Fibroblast of villous mesenchyme (primary cell): ENCODE measurements at regions not wholly inside any gene's neighbourhood (a gene's known extent, or its start where the extent isn't known, plus 50 kb on each side); places are given as distances from the start of the nearest gene placed in this dataset.
A peak's percentile ranks its signal among the peaks of the same experiment; 100 is the strongest.

Experiments used
- DNase-seq: peaks from one replicate; pipeline ENCODE4 v3.0.0-alpha.2; 2010; ENCODE audit warnings: low read depth
- H3K4me3 ChIP-seq: 2 replicates; pipeline ENCODE4 v1.5.1; 2011; ENCODE audit warnings: low read depth, mild to moderate bottlenecking, low read length
- CTCF ChIP-seq: IDR thresholded peaks from 2 replicates; pipeline ENCODE4 v1.5.1; 2012; ENCODE audit warnings: low read depth, mild to moderate bottlenecking, low read length; ENCODE audit not compliant: insufficient read depth

DNA sequence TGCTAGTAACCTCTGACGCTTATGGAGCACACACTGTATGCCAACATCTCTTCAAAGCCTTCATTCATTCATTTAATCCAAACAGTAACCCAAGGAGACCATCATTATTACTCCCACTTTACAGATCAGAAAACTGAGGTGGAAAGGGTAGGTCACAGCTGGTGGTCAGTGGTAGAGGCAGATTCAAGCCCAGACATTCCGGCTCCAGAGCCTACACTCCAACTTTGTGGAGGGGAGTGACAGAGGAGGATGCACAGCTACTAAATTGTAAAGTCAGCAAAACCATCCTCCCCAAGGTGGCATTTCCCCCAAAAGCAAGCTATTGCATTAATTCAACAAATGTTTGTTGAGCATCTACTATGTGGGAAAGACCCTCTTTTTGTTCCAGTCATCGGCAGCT lies 110.5 kb upstream of the CPEB4 start:
- DNase-seq = no peak
- no peak overlapping the region for H3K4me3 ChIP-seq
- TF ChIP-seq CTCF = no peak

DNA sequence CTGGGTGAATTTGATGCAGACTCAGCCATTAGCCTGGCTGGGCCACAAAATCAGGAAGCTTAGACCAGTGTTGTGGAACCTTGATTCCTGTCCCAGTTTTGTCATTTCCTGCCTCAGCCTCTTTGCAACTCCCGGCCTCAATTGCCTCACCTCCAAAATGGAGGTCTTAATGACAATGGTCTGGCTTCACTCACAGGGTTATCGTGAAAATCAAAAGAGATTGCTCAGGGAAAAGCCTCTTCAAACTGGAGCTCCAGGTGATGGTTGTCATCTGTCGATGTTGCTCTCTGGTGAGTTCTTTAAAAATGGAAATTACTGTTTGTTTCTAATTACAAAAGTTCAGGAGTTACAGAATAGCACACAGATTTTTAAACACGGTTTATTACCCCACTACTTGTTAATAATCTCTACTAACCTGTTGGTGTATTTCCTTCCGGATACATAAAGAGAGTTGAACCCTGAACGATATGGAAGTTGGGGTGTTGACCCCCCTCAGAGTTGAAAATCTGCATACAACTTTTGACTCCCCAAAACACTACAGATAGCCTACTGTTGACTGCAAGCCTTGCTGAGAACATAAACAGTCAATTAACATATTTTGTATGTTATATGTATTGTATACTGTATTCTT lies 109.9 kb upstream of the CPEB4 start:
- no peak for DNase-seq
- no peak overlapping the region for H3K4me3 ChIP-seq
- no peak for TF ChIP-seq CTCF

DNA sequence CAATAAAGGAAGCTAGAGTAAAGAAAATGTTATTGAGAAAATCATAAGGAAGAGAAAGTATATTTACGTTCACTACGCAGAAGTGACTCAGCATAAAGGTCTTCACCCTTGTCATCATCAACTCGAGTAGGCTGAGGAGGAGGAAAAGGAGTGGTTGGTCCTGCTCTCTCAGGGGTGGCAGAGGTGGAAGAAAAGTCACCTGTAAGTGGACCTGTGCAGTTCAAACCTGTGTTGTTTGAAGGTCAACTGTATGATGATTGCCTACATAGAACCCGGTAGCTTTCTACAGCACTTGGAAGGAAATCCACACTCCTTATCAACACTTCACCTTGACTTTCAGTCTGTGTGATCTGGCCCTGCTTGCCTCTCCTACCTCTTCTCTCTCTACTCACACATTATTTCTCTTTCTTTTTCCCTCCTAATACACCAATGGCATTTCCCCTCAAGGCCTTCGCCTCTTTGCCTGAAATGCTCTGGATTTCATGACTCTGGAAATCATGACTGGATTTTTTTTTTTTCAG lies 109.3 kb upstream of the CPEB4 start:
- no peak for TF ChIP-seq CTCF
- H3K4me3 ChIP-seq = no peak overlapping the region
- DNase-seq = peak; percentile 42

- no peak overlapping the region for H3K4me3 ChIP-seq
- TF ChIP-seq CTCF = no peak
- DNase-seq = no peak
Measured at GRCh38 chr5:173780235-173781234, 107.6 kb upstream of the CPEB4 start.

DNA sequence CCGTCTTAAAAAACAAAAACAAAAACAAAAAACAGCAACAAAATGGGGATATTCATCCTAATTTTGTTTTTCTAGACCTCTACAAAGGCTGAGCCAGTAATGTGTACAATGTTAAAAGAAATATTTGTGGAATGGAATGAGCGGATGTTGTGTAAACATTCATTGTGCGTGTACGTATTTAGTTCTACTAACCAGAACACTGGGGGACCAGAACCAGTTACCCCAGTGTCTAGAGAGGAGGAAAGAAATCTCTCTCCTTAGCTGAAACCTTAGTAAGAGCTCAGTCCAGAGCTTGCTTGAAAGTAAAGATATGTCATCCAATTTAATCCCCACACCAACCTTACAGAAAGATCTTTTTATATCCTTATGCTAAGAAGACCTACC lies 106.7 kb upstream of the CPEB4 start:
- no peak overlapping the region for H3K4me3 ChIP-seq
- DNase-seq = no peak
- TF ChIP-seq CTCF = no peak

- peak; percentile 97 for DNase-seq
- no peak for TF ChIP-seq CTCF
- H3K4me3 ChIP-seq = no peak overlapping the region
Measured at GRCh38 chr5:173781816-173782670, 106.1 kb upstream of the CPEB4 start.
